GM18858 (cell line): ENCODE measurements at regions not wholly inside any gene's neighbourhood (a gene's known extent, or its start where the extent isn't known, plus 50 kb on each side); places are given as distances from the start of the nearest gene placed in this dataset.

ENCODE experiments used
- ATAC-seq: cut with Tn5 transposase; IDR thresholded peaks from one replicate; pipeline ENCODE4 v1.9.1; 2021; ENCODE audit not compliant: unreplicated experiment

DNA sequence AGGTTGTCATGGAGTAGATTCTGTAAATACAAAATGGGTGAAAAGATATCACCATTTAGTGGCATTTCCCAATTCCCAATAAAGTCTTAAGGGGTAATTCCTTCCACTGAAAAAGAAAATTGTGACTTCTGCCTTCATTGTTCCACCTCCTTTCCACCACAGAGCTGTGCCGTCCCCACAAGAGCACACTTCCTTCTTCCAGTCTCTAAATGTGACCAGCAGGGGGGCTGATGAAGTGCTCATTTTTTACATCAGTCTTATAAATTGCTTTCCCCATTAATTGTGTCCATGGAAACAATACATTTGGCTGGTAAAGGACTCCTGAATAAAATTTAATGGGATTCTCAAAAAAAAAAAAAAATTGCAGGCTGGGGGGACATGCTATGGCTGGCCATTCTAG is 260.8 kb upstream of the PSMD7 start:
- no peak for ATAC-seq

DNA sequence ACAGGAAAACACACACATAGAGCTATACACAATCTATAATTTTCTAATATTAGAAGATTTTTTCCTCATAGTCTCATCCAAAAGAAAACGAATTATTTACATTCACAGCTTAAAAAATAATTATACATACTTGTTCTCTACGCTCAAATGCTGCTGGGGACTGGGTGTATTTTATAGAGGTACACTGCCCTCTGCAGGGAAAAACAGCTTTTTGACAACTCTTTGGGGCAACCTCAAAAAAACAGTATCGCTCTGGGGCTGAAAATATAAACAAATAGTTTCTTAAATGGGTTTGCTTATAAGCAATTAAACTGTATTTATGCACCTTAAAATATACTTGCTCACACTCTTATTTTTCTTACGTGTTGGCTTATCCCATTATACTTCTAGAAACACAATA is 261.8 kb upstream of the PSMD7 start:
- ATAC-seq: no peak

DNA sequence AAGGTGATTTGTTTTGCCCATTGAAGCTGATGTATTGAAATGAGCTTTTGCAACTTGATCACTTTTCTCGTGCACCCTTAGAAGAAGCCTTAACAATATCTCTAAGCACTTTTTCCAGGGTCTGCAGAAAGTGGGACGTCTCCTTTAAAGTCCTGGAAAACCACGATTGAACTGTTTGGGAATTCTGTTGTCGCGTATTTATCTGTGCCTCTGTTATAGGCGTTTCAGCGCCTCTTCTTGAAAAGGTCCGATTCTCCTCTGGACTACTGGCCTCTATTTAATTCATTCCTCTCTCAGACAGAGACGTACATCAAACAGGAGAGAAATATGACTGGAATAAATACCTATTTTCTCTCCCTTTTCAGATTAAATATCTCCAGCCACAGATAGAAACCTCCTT is 262.4 kb upstream of the PSMD7 start:
- ATAC-seq: no peak

DNA sequence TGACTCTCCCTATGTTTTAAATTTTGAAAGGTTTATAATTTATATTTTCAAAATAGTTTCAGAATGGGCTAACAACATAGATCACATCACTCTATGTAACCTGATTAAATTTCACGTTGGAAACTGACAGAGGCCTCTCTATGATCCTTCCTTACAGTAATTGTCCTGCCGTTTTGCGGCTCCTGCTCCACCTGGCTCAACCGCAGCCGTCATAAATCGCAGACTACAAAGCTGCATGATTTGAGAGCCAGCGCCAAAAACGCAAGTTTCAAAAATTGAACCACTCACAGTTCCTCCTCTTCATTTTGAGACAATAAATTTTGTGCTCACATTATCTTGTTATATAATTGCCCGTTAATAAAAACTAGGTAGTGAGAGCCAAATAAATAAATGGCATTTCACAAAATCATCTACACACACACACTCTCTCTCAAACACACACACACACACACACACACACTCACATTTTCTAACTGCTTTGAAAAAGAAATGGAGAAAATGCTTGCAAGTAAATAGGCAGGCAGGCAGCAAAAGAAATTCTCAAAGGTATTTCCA is 263.1 kb upstream of the PSMD7 start:
- no peak for ATAC-seq

DNA sequence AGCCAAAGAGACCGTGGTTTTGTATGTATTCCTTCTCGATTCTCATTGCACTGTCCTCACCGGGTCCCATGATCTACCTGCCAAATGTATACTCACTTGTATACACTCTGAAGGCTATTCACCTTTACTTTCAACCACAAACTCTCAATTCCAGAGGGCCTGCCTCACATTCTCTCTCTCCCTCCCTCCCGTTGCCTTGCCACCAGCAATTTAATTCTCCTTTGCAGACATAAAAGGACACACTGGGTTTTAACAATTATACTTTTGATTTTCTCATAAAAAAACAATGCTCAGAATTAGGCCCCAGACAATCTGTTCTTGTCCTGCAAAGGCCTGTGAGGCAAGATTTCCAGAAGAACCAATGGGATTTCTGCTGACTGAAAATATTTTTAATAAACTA is 265.1 kb upstream of the PSMD7 start:
- no peak for ATAC-seq

DNA sequence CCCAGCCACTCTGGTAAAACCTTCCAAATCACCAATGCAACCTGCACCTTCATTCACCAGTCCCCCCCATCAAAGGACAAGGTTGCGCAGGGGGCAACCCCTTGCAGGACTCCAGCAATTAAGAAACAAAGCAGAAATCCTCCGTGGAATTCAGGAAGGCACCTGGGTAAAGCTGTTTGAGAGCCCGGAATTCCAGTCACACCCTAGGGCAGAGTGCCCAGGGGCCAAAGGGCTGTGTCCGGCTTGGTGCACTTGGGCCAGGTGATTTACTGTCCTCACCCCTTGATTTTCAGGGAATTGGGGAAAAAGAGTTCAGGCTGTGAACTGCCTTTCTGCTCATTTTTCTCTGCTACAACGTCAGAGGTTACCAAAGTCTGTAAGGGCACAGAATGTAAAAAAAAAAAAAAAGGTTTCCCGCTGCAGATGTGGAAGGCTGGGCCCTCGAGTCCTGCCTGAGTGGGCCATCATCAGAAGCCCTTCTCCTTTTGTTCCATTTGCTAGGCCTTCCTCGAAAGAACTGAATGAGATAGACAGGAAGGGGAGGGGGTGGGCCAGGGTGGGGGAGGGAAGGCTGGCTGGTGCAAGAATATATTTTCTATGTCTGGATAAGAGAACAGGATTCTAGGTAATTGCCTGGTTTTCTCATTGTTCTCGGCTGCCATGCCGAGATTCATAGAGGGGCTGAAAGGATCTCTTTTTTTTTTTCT is 266.5 kb upstream of the PSMD7 start:
- ATAC-seq: no peak

DNA sequence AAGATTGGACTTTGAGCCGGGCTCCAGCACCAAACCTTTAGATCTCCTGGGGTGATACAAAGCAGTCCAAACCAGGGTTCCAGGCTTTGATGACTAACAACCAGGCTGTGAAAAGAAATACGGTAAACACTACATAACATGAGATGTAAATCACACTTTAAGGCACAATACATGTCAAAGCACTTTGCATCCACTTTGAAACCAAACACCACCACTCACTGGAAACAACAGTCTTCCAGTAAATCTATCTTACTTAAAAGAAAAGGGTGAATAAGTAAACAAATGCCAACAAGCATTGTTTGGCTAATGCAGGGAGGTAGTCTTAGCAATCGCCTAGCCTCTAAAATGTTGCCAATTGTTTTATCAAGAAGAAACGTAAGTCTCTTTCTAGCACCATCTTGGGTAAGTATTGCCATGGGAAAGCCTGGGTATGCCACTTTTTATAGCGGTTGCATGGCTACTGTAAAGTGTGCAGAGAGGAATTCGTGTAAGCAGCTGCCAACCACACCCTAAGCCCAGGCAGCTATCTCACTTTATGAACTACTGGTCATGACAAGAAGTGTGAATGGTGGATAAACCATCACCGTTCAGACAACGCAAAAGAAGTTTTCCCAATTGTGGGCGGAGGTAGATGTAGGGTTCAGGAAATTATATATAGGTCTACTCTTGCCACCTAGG is 267.4 kb upstream of the PSMD7 start:
- no peak for ATAC-seq

DNA sequence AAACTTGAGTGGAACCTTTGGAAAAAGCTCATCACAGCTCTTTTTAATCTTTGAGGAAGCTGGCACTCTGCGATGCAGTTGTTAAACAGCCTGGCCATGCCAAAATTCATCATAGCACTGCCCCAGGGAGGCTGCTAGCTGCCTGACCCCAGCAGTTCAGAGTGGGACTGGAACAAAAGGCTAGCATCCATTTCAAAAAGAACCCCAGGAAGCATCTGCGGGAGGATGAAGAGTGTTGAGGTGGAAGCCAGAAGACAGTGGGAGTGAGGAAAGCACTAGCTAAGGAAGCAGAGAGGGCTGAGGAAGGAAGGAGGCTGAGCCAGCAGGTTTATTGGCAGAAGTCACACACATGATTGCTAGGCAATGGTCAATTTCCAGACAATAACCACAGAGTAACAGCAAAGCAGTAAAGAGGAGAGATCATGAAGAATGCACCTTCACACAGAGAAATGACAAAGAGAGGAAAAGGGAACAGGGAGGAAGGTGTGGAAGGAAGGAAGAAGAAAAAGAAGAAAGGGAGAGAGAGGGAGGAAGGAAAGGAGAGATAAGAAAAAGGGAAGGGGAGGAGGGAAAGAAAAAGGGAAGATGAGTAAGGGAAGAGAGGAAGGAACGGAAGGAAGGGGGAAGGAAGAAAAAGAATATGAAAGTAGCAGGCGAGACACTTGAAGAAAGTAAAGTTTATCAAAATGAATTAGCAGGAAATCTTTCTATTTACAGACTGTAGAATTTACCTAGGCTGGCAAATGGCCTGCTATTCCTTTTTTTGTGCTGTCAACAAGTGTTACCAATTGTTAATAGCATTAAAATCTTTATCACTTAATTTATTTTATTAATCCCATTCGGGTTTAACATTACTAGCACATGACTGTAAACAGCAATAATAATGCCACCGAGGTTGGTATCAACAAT is 270.0 kb upstream of the PSMD7 start:
- no peak for ATAC-seq

DNA sequence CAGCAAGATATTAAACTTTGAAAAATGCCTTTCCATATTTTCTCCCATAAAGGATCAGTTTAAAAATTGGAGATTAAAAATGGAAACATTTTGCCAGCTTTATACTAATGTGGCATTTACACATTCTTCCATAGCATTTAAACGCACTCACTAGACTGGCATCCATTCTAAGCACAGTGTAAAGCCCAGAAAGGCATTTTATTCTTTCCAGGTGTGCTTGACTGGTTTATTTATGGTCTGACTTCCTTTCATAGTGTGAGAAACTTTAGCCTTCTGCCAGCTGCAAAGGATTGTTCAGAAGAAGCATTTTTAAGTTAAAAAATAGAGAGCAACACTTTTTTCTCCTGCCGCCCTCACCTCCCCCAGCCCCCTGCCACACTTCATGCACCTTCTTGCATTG is 271.7 kb upstream of the PSMD7 start:
- no peak for ATAC-seq

DNA sequence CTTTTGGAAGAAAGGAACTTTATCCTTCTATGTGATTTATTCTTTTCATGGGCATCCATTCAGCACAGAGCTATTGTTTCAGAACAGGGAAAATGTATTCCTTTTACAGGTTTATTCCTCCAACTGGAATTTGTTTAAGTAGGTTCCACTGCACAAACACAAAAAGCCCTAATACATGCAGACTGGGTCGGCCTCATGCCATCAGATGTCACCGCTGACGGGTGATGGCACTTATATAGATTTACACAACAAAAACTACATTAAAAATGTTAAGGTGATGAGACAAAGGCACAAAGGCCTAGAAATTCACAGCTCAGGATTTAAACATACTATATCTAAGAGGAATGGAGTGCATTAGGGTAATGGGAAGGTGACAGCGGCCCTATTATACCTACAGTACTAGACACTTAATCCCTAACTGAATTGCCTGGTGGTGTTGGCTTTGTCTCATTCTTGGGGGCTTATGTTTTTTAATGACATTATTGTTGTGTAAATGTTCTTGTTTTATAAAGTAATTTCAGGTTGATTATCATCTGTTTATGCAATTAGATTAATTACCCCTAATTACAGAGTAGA is 276.4 kb upstream of the PSMD7 start:
- no peak for ATAC-seq

DNA sequence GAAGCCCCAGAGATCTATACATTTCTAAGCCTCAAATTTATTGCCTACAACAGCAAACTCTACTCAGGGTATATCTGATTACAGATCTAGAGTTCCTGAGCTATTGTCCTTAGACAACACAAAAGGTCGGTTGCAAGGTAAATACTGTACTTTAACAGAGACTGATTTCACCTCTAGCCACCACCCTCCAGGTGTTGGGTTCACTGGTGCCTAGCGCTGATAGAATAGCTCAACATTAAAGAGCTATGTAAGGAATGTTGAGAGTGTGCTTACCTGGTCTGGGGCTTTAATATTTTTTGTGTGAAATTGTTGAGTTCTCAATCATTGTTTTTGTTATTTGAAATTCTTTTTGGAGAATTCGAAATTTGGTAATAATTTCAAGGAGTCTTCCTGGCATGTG is 277.0 kb upstream of the PSMD7 start:
- ATAC-seq: no peak

DNA sequence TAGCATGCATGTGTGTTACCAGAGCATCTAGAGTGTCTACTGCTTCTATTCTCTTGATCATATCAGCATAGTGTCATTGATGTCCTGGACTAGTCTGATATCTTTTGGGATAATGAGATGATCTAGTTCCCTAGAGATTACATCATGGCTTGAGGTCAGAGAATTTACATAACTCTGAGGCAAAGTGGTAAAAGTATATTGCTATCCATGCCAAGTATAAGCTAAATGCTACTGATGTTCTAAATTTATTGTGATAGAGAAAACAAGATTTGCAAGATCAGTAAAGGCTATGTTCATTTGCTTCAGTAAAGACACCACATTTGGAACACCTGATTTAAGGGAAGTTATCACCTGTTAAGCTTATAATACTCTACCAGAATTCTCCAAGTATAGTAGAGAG is 280.7 kb upstream of the PSMD7 start:
- no peak for ATAC-seq

DNA sequence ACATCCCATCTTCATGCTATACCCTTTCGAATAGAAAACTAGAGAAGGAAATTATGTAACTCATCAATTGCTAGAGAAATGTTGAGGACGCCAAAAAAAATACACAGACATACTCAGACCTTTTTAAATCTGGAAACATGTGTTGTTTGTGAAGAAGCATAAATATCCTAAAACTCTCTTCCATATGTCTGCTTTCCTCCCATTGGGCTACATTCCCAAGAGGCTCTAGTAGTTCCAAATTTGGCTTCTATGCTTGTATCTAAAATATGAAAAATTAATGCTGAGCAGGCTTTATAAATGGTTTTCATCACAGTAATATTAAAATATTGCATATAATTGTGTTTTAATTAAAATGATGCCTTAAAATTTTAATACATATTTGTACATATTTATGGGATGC is 297.9 kb upstream of the PSMD7 start:
- no peak for ATAC-seq

DNA sequence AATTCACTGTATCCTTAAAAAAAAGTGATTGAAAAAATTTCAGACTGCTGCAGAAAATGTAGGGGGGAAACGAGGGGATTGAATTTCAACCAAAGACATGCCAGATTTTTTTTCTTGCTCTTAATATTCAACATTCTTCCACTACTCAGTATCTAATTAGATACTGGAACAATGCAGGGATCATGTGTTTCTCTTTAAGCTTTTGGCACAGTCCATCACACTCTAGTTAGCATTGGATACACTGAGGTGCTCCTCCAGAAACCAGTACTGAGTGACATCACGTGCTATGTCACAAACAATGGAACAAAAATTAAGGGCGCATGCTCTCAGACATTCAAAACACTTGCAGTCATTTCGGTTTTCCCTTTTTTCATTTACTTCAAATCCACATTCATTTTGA is 298.6 kb upstream of the PSMD7 start:
- no peak for ATAC-seq

DNA sequence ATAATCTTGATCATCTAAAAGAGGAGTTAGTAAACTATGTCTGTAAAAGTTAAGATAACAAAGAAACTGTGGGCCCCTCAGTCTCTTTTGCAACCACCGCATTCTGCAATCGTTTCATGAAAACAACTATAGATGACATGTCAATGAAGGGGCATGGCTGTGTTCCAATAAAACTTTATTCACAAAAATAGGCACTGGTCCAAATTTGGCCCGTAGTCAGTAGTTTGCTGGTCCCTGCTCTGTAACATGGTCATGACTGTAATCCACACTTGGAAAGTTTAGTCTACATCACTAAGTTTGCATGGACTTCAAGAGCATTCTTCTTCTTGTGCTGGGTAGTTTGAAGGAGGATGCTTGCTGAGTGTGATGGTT is 299.3 kb upstream of the PSMD7 start:
- ATAC-seq: no peak

DNA sequence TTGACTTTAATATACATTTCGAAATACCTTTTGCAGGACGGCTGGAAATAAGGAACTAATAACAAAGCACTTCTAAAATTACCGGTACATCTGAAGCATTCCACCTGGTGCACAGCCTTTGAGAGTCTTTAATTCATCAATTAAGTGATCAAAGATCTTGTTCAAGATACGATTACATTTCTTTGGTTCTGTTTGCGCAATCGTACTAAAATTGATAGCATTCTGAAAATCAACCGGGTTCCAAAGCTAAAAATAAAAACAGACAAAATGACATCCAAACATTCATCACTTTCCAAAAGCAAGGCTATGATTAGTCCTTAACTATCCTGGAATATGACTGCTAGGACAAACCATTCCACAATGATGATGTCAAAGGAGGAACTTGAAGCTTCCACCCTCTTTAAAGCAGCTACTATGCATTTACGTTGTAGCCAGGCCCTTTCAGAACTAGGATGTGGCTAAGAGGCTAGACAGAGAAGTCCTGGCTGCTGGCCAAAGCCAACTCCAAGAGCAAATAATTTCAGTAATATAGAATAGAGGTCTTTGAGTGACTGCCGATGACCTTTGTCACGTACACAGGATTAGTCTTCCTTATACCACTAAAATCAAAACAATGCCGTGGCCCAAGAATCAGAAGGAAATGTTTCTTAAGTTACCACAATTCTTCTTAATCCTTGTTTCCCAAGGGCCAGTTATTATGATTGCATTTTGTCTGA is 299.8 kb upstream of the PSMD7 start:
- ATAC-seq: no peak

DNA sequence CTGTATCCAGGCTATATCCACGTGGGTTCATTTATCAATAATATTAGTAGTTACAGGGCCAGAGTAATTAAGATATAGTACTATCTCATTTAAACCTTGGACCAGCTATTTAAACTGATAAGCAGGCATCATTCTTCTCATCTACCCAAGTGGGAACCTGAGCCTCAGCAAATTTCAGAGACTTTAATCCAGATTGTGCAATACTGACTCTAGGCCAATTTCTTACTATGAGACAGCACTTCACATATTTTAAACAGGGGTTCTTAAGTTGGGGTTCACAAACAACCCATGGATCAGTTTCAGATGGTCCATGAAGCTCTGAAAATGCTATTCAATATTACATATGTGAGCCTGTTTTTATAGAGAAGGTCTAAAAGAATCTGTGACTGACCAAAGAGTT is 302.7 kb upstream of the PSMD7 start:
- no peak for ATAC-seq

DNA sequence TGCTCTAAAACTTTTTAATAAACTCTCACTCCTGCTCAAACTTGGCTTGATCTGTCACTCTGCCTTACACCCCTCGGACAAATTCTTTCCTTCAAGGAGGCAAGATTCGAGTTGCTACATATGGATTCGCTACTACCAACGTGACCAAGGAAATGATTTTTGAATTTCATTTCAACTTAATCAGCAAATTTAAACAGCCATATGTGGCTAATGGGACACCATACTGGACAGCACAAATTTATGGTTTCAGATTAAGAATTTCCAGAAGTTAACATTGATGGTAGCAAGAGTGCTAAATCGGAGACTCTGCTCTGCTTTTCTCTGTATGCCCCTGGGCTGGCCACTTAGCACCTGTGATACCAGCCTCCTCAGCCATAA is 318.2 kb upstream of the PSMD7 start:
- ATAC-seq: no peak

DNA sequence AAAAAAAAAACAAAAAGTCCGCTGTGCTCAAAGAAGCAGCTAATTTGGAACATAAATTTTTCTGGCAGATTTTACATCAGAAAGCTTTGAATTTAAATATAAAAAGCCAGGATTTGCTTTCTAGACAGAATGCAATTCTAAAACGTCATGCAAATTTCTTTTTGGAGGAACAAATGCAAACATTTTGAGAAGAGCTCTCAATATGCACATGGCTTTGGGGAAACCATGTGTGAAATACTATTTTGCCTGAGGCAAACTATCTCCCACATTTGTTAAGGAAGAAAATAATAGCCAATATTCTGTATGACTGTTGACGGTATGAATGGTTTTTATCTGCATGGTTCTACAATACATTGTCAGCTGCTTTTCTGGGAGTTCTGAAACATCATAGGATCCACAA is 320.0 kb upstream of the PSMD7 start:
- no peak for ATAC-seq

DNA sequence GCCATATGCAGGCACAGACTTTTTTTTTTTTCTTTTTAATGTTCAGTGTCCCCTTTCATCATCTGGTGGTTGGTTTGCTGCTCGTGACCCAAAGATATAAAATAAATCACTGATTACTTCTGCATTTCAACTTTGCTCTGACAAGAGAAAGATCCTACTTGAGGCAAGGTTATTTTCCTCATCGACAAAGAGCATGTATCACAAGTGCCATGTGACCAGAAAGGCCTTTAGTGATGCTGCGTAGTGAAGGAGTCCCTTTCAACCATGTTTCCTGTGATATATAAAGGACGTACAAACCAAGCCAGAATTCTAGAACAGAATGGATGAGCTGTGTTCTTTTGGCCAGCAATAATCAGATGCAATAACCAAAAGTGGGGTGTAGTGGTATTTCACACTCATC is 323.4 kb upstream of the PSMD7 start:
- no peak for ATAC-seq

DNA sequence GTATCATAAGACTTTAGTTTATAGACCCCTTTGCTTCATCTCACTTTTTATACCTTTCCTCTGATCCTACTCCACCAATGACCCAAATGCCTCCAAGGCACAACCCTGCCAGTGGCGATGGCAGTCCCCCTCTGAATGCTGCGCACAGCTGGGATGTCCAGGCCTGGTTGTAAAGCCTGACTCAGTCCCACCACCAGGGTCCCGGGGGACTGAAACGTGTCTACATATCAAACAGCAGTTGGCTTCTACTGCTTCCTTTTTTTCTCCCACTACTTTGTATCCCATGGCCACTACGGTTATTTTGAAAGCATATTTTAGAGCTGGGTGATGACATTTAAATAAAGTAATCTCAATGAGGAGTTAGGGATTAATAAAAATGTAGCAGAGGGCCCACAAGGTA is 329.8 kb upstream of the PSMD7 start:
- no peak for ATAC-seq
